Fibroblast of skin of left quadriceps (primary cell): ENCODE measurements at regions not wholly inside any gene's neighbourhood (a gene's known extent, or its start where the extent isn't known, plus 50 kb on each side); places are given as distances from the start of the nearest gene placed in this dataset.

Source experiments
- DNase-seq, 2 experiments: peaks; one replicate each; pipeline ENCODE4 v3.0.0-alpha.2; 2013; ENCODE audit warnings: low read depth in 2 of 2

DNA sequence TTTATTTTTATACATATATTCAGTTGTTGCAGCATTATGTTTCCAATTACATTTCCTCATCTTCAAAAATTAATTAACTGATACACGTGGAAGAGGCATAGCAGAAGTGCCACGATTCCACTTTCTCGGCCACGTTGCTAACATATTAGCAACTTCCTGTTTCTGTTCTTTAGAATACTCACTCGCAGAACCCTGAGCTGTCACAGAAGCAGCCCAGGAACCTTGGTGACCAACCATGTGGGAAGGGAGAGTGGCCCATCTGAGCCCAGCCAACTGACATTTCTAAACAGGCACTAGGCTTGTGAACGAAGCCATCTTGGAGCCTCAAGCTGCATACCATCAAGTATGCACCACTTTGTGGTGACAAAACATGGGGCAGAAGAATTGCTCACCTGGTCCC, 350.1 kb downstream of the CBLN2 start:
- no peak for DNase-seq

DNA sequence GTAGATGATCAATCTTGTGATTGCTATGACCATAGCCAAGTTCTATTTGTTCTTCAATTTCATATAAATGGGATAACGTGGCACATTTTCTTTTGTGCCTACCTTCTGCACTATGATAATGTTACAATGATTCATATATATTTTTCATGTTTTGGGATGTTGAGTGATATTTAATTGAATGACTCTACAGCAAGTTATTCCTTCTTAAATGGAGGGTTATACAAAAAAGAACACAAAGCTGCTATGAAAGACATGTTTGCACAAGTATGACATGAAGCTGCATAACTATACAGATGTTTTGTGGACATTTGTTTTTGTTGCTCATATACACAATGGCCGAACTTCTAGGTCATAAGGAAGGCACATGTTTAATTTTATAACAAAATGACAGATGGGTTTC, 356.2 kb downstream of the CBLN2 start:
- no peak for DNase-seq

- no peak for DNase-seq
Measured at GRCh38 chr18:72181241-72181764, 362.8 kb downstream of the CBLN2 start.

DNA sequence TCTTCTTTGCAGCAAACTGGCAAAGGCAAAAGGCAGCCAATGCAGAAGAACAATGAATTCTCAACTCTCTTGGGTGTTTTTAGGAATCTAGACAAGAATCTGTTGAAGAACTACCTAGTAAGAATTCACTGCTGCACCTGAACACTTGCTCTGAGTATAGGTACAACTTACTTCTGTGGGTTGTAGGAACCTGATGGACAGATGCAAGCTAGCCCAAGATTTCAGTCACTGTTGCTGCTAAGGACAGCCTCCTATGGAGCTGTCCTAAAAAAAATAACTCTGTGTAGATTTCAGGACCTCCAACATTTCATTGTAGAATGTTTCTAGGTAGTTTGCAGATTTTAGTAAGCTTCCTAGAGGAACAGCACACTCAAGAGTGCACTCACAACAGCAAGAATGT, 363.5 kb downstream of the CBLN2 start:
- no peak for DNase-seq

DNA sequence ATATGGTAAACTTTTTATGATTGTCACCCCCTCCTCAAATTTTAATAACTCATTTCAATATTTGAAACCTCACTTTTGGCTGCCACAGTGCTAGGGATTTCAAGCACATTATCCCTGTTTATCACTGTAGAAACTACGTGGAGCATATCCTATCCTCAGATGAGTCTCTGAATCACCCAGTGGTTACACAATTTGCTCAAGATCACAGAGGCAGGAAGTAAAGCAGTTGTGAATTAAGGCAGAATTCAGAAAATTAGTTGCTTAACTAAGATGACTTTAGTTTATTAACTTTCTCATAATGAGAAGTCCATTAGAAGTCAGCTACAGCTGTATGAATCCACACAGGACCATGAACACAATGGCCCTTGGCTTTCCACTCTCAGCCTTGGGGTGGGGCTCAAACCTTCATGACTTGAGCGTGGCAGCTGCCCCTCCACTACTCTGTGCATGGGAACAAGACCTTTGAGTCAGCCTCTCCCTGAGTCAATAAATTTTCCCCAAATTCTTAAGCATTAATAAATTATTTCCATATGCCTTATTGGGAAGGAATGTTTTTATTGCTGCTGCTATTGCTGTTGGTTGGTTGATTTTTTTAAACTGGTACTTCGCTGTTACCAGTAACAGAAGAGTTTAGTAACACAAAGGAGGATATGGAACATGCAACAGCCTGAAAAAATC, 369.0 kb downstream of the CBLN2 start:
- DNase-seq, result peak; percentile 85 to 87

GRCh38 chr18:72171596-72171995, 372.5 kb downstream of the CBLN2 start:
- no peak for DNase-seq

DNA sequence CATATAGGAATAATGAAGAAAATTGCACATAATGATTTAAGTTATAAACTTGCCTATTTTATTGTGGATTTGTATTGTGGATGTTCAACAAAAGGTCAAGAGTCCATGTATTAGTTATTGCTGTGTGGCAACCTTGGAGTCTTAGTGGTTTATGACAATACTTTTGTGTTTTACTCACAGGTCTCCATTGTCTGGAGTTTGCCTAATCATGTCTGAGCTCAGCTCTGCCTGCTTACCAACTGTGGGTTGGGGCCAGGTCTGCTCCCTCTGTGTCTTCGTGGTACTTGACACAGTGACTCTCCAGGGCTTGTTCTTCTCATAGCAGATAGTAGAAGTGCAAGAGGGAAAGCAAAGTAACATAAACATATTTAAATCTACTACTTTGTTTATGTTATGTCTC, 382.5 kb downstream of the CBLN2 start:
- no peak for DNase-seq

- DNase-seq, result no peak
Measured at GRCh38 chr18:72160510-72161445, 383.4 kb downstream of the CBLN2 start.

GRCh38 chr18:72155327-72155726, 388.8 kb downstream of the CBLN2 start:
- DNase-seq, result no peak

DNA sequence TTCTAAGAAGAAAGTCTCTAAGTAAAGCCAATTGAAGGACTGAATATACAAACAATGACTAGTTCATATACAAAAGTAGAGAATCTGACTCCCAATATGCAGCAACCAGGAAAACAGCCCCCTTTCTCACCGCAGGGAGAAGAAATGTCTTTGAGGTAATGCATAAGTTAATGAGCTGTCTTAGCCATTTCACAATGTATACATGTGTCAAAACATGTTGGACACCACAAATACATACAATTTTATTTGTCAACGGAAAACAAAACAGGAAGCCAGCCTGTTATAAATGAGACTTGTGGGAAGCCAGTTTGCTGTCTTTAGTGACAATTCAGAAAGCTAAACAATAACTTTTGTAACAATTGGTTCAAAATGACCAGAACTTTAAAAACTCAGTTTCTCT, 389.2 kb downstream of the CBLN2 start:
- DNase-seq, result no peak

DNA sequence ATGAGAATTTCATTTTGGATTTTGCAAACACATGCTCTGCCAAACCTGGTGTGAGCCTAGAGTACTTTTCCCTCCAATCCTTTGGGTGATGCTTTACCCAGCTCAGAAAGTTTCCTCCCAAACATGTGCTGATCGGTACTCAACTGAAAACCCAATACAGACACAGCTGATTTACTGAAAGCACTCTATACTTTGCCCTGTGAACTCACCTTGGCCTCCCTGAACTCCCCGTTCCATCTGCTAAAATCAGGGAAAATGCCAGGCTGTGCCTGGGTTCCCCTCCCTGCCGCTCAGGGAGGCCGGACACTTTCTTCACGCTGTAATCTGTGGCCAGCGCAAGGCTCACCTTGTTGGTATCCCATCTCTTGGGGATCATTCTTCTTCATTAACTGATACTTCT, 391.2 kb downstream of the CBLN2 start:
- no peak for DNase-seq

DNA sequence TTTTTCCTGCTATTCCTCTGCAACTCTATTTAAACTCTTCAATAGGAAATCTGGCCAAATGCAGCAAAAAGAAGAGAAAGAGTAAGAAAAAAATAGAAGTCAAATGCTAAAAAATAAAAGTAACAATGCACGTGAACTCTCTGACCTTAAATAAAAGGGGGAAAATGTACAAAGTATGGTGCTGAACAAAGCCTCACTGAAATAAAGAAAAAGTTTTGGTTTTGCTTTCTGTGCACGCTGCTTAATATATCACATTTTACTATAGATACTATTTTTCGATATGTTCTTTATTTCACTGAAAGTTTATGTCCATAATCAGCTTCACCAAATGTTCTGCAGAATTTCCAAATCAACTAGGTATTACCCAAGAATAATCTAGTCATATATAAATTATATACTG, 396.3 kb downstream of the CBLN2 start:
- no peak for DNase-seq

DNA sequence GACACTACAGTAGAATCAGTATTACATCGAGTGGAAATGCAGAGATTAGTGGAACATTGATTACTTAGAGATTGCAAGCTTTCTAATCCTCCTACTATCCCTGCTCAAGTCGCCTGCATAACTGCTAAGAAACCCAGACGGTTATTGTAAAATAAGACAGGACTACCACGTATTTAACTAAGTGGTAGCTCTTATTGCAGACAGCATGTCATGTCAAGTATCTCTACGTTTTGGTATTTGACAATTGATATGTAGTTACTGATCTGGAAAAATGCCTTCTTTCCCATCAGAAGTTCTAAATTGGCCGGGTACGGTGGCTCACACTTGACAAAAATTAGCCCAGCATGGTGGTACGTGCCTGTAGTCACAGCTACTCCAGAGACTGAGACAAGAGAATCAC, 404.1 kb downstream of the CBLN2 start:
- DNase-seq, result no peak

- peak; percentile 13 to 25 for DNase-seq
Measured at GRCh38 chr18:72128649-72129048, 415.5 kb downstream of the CBLN2 start.

GRCh38 chr18:72122103-72122502, 422.0 kb downstream of the CBLN2 start:
- DNase-seq, result no peak

GRCh38 chr18:72119082-72119481, 425.1 kb downstream of the CBLN2 start:
- DNase-seq, result no peak

DNA sequence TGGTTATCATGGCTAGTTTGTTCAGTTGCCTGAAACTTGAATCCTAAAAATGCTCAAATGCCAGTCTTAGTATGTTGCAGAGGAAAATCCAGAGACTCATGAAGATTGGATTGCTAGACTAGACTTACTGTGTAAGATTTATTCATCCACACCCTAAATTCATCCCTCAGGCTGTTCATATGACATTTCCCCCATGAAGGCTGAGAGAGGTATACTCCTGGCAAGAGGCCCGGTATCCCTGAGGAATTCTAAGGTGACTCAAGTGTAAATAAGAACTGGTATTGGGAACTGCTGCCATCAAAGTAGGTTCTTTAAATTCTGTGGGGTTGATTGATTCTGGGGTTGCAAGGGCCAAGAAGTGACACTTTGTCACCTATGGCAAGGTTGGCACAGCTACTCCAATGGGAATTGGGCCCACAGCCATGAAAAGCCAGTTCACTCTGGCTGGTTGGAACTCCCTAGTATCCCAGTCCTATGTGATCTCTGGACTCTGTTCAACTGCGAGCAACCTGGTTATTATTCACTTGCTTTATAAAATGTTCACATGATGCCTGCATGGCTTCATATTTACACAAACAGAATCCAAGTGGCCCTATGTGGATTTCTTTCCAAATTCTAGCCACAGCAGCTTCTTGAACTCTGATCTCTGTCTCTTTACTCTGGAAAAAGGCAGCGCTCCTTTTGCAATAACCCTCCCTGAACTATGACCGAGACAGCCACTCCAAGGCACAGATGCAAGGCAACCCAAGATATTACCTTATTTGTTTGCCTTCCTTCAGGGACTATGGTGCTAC, 429.1 kb downstream of the CBLN2 start:
- no peak for DNase-seq

DNA sequence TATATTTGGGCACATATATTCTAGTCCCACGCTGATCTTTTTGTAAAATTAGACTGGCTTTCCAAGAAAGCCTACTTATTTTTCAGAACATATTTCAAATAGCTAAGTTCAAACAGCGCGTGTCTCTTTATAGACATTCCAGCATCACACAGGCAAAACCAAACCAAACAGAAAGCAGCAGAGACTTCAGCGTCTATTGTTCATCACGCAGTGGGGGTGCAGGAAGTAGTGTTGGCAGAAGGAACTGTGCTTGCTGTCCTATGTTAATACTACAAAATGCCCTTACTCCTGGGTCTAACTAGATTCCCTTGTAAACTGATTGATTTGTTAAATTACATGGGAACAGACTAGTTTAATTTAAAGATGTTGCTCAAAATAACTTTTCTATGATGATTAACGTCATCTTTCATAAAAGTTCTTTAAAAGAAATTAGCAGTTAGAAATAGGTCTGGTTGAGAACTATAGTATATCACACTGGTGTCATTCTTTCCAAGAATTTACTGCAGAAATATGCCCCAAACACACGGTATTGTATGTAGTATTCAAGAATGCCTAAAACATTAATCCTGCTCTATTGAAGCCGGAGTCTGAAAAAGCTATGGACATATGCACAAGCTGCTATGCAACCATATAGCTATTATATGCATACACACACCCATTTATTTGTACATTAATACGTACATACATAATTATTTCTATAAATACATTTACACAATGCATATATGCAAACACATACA, 436.3 kb downstream of the CBLN2 start:
- DNase-seq, result peak; percentile 30 to 37

DNA sequence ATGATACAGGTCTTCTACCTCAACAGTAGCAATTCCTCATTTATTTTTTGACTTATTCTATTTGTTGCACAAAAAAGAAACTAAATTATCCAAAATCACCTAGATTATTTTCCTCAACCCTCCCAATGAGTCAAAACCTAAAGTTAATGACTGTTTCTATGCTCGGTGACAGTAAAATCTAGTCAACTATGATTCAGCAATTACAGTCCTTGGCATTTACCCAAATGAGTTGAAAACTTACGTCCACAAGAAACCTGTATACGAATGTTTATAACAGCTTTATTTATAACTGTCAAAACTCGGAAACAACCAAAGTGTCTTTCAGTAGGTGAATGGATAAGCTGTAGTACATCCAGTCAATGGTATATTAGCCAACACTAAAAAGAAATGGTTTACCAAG, 439.3 kb downstream of the CBLN2 start:
- DNase-seq, result no peak

DNA sequence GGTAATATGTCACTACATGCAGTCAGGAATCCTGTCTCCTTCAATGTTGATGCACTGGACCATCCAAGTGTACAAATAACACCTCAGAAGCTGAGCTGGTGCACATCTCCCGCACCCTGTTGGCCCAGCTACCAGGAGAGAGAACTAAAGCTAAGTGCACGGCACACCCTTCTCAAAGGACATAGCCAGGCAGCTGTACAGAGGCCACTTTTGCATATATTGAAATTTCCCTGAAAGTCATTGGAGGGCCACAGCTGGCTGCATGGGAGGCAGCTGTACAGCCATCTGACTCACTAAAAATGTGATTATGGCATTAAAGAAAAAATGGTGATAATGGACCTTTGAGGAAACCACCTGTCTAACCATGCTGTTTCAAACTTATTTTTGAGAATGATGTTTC, 441.7 kb downstream of the CBLN2 start:
- no peak for DNase-seq

- DNase-seq, result no peak
Measured at GRCh38 chr18:72100465-72101004, 443.6 kb downstream of the CBLN2 start.
